ENCODE measurements at regions not wholly inside any gene's neighbourhood (a gene's known extent, or its start where the extent isn't known, plus 50 kb on each side); places are given as distances from the start of the nearest gene placed in this dataset.

DNA sequence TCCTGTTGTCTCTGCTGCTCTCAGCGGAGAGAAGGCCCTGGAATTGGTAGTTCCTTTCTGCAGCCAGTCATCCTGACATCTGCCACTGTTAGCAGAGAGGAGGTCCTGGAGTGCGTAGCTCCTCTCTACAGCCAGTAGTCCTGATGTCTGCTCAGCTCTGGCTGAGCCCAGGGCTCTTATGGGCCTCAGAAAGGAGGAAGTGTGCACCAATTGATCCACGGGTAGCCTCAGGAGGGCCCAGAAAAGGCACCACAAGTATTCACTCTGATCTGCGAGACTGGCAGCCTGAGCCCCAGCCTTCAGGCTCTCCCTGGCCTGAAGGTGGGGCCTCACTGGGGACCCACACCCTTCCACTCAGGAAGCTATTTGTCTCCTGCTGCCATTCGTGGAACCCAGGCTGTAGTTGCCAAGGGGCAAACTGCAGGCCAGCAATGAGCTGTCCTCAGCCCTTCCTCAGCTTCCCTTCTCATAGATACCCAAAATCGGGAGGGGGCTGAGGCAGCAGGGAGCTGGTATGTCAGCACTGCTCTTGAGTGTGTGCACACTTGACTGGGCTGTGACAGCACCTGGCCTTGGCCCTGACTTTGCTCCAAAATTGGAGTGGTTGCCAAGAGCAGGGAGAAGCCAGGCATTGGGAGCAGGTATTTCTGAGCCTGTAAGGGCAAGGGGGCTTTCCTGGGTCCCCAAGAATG, 1049.5 kb upstream of the ACO1 start:
- TF ChIP-seq, protein P1, sequence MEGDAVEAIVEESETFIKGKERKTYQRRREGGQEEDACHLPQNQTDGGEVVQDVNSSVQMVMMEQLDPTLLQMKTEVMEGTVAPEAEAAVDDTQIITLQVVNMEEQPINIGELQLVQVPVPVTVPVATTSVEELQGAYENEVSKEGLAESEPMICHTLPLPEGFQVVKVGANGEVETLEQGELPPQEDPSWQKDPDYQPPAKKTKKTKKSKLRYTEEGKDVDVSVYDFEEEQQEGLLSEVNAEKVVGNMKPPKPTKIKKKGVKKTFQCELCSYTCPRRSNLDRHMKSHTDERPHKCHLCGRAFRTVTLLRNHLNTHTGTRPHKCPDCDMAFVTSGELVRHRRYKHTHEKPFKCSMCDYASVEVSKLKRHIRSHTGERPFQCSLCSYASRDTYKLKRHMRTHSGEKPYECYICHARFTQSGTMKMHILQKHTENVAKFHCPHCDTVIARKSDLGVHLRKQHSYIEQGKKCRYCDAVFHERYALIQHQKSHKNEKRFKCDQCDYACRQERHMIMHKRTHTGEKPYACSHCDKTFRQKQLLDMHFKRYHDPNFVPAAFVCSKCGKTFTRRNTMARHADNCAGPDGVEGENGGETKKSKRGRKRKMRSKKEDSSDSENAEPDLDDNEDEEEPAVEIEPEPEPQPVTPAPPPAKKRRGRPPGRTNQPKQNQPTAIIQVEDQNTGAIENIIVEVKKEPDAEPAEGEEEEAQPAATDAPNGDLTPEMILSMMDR (conservative IDR thresholded peaks at IDR 0.05 in 1 of 2, IDR thresholded peaks at IDR 0.05 in 1 of 2; ENCODE audit: extremely low read depth in 1 of 2, insufficient read depth in 1 of 2, low read depth in 1 of 2, low read length in 2 of 2), result no peak
- no peak for TF ChIP-seq EZH2 (IDR thresholded peaks at IDR 0.05; ENCODE audit: borderline replicate concordance, low read length)

All from mammary epithelial cell (primary cell).